Mucosa of stomach (tissue), 1 donor: ENCODE measurements at regions not wholly inside any gene's neighbourhood (a gene's known extent, or its start where the extent isn't known, plus 50 kb on each side); places are given as distances from the start of the nearest gene placed in this dataset.
"Not testable (repeated sequence)": the region's sequence is repeated elsewhere in the genome, so short reads cannot be mapped to it uniquely, and the experiment has no call there.

Source experiments
- H3K27me3 ChIP-seq: one replicate; pipeline ENCODE4 v1.7.0; 2013; ENCODE audit warnings: mild to moderate bottlenecking, low read length; ENCODE audit not compliant: control insufficient read depth, insufficient read depth
- H3K36me3 ChIP-seq: one replicate; pipeline ENCODE4 v1.7.0; 2013; ENCODE audit warnings: low read length; ENCODE audit not compliant: control insufficient read depth, insufficient read depth
- H3K4me1 ChIP-seq: one replicate; pipeline ENCODE4 v1.7.0; 2013; ENCODE audit warnings: mild to moderate bottlenecking, low read length; ENCODE audit not compliant: control insufficient read depth, insufficient read depth
- H3K4me3 ChIP-seq: one replicate; pipeline ENCODE4 v1.7.0; 2013; ENCODE audit warnings: low read length
- H3K9ac ChIP-seq: one replicate; pipeline ENCODE4 v1.7.0; 2013; ENCODE audit warnings: mild to moderate bottlenecking, low read length, moderate library complexity
- H3K9me3 ChIP-seq: one replicate; pipeline ENCODE4 v1.7.0; 2013; ENCODE audit warnings: mild to moderate bottlenecking, low read length, moderate library complexity; ENCODE audit not compliant: control insufficient read depth
- donor health status: Pancreatic carcinoma.

- Histone ChIP-seq H3K9me3 (no peaks in the 10 kb centered on the region), H3K27me3 (peaks cover 9% of the 10 kb centered on the region), H3K4me1 (peaks cover 48% of the 10 kb centered on the region), H3K4me3 (no peak overlapping the region), H3K9ac (no peak overlapping the region), H3K36me3 (no peaks in the 10 kb centered on the region)
These were observed 165.3 kb upstream of the GSE1 start for GRCh38 chr16:85447693-85448313.

GRCh38 chr16:85448557-85449190, 164.4 kb upstream of the GSE1 start:
- Histone ChIP-seq H3K36me3 (no peaks in the 10 kb centered on the region), H3K4me1 (peaks cover 57% of the 10 kb centered on the region), H3K9ac (peak overlapping the region; percentile 47), H3K4me3 (no peak overlapping the region), H3K9me3 (no peaks in the 10 kb centered on the region), H3K27me3 (peaks cover 12% of the 10 kb centered on the region)

DNA sequence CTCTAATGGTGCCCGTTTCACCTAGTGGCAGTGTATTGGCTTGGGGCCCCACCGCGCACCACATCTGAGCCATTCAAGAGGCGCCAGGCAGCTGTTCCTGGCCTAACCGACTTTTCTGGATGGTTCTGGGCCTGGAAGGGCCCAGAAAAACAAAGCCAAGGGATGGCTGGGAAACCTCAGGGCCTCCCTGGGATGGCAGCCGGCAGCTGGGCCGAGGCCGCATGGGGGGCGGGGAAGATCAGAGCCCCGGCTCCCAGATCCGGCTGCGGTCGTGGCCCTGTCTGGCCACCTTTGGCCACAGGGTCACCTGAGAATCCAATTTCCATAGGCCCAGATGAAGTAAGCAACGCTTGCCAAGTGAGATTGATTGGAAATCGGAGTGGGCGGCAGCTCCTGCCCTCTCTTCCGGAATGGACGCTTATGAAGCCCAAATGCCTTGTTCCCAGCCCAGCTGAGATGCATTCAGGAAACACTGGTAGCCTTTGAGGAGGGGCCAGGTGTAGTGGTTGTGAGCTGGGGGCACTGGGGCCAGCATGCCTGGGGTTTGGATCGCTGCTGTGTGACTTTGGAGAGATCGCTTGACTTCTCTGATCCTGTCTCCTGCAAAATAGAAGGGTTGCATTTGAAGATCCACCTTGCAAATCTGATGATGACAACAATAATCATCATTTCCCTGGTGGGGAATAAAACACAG, 163.8 kb upstream of the GSE1 start:
- Histone ChIP-seq H3K4me1 (peaks cover 58% of the 10 kb centered on the region), H3K36me3 (no peaks in the 10 kb centered on the region), H3K4me3 (no peak overlapping the region)

GRCh38 chr16:85449885-85450245, 163.3 kb upstream of the GSE1 start:
- Histone ChIP-seq H3K4me1 (peaks cover 53% of the 10 kb centered on the region), H3K4me3 (no peak overlapping the region), H3K27me3 (peaks cover 17% of the 10 kb centered on the region), H3K36me3 (no peaks in the 10 kb centered on the region), H3K9ac (peak overlapping the region; percentile 47), H3K9me3 (no peaks in the 10 kb centered on the region)

More for the DNA sequence above, 163.8 kb upstream of the GSE1 start:
- Histone ChIP-seq H3K9me3 (no peaks in the 10 kb centered on the region), H3K9ac (peak overlapping the region; percentile 47), H3K27me3 (peaks cover 12% of the 10 kb centered on the region)

DNA sequence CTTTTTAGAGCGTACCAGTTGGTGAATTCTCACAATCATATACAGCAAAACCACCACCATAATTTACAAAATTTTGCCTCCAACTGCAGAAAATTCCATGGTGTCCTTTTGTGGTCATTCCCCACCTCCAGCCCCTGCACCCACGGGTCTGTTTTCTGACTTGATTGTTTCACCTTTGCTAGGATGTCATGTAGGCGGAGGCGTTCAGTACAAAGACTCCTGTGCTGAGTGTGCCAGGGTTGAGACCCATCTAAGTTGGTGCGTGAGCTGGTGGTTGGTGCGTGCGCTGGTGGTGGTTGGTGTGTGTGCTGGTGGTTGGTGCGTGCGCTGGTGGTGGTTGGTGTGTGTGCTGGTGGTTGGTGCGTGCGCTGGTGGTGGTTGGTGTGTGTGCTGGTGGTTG, 162.0 kb upstream of the GSE1 start:
- H3K4me1 ChIP-seq, result peaks cover 42% of the 10 kb centered on the region
- H3K36me3 ChIP-seq, H3K4me3 ChIP-seq: not testable (repeated sequence)

DNA sequence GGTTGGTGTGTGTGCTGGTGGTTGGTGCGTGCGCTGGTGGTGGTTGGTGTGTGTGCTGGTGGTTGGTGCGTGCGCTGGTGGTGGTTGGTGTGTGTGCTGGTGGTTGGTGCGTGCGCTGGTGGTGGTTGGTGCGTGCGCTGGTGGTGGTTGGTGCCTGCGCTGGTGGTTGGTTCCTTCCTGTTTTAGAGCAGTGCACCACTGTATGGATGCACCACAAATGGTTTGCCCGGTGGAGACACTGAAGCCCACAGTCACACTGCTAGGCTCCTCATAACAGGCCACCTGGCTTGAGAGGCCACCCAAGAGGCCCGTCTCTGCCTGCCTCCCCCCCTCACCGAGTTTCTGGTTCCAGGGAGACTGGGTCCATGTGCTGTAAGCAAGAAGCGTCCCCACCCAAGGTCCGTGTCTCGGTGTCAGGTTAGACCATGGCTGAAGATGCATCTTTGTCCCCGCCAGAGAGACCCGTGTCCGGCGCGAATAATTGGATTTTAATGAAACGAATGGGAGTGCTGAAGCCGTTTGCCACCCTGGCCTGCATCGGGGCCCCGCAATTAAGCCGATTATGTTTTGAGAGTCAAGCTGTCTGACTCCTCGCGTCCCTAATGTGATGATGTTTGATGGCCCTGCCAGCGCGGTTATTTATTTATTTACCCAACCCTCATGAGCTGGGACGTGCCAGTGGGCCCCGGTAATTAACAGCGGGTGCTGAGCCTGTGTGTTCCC, 161.3 kb upstream of the GSE1 start:
- Histone ChIP-seq H3K36me3 (no peaks in the 10 kb centered on the region), H3K9me3 (no peaks in the 10 kb centered on the region), H3K9ac (no peak overlapping the region), H3K4me1 (peaks cover 39% of the 10 kb centered on the region), H3K4me3 (no peak overlapping the region), H3K27me3 (peaks cover 23% of the 10 kb centered on the region)

More for the DNA sequence above, 162.0 kb upstream of the GSE1 start:
- H3K9ac ChIP-seq, H3K9me3 ChIP-seq: not testable (repeated sequence)
- H3K27me3 ChIP-seq, result peaks cover 23% of the 10 kb centered on the region

DNA sequence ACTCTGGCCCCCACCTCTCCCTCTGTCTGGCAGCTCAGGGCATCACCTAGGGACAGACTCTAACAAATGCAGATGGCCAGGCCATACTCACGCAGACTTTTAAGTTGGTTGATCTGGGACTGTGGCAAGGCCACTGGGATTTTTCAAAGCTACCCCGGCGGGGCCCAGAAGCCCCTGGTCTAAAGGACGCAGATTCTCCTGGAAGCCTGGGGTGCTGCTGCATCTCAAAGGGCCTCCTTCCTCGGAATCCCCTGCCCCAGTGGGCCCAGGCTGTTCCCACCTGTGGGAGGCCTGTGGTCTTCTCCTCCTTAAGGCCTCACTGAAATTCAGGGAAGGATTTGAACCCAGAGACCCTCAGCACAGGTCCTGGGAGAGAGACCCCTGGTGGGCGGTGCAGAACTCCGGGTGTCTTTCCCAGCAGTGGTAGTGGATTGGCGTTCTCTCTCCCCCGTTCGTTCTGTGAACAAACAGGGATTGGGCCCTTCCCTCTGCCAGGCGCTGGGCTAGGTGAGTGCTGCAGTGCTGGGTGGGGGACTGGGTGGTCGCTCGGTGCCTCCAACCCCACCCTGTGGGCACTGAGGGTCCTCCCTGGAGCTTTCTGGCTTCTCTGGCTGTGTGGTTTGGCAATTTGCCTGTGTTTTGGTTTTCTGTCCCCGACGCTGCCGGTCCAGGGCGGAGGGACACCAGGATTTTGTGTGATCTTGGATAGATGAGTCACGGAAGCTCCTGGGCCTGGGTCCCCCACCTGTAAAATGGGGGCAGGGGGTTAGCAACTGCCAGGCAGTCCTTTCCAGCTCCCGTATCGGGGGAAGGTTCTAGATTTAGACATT, 160.5 kb upstream of the GSE1 start:
- Histone ChIP-seq H3K9ac (peak overlapping the region; percentile 47), H3K4me1 (peaks cover 35% of the 10 kb centered on the region), H3K27me3 (peaks cover 19% of the 10 kb centered on the region), H3K4me3 (no peak overlapping the region), H3K9me3 (no peaks in the 10 kb centered on the region), H3K36me3 (no peaks in the 10 kb centered on the region)

GRCh38 chr16:85453194-85453678, 159.9 kb upstream of the GSE1 start:
- Histone ChIP-seq H3K4me3 (no peak overlapping the region), H3K9me3 (no peaks in the 10 kb centered on the region), H3K9ac (peak overlapping the region; percentile 47), H3K27me3 (peaks cover 18% of the 10 kb centered on the region), H3K4me1 (peaks cover 34% of the 10 kb centered on the region), H3K36me3 (no peaks in the 10 kb centered on the region)

- Histone ChIP-seq H3K9me3 (no peaks in the 10 kb centered on the region), H3K4me1 (peaks cover 34% of the 10 kb centered on the region), H3K27me3 (peaks cover 15% of the 10 kb centered on the region), H3K9ac (no peak overlapping the region), H3K36me3 (no peaks in the 10 kb centered on the region), H3K4me3 (no peak overlapping the region)
These were observed 159.4 kb upstream of the GSE1 start for GRCh38 chr16:85453703-85454102.

DNA sequence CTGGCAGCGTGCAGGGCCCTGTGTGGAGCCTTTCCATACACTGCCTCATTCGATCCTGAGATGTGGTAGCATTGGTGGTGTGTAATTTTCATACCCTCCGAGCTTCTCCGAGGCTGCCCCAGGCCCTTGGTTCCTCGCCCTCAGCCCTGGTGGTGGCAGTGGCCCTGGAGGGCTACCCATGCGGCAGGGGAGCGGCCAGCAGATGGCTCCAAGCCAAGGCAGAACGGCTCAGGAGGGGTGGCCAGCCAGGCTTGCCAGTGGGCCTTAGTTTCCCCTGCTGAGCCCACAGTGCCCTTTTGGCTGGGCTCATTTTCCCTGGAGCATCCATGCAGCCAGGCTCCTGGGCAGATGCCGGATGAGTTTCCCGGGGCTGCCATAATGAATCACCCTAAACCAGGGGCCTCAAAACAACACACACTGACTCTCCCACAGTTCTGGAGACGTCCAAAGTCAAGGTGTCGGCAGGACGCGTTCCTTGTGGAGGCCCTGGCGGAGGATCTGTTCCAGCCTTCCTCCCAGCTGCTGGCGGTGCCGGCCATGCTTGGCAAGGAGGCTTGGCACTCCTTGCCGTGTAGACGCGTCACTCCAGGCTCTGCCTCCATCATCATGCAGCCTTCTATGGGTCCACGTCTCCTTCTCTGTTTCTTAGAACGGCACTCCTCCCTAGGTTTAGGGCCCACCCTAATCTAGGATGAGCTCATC, 158.8 kb upstream of the GSE1 start:
- peaks cover 34% of the 10 kb centered on the region for H3K4me1 ChIP-seq
- H3K27me3 ChIP-seq, result peaks cover 14% of the 10 kb centered on the region
- H3K4me3 ChIP-seq, result no peak overlapping the region
- H3K9me3 ChIP-seq, result no peaks in the 10 kb centered on the region
- no peaks in the 10 kb centered on the region for H3K36me3 ChIP-seq
- H3K9ac ChIP-seq, result no peak overlapping the region

DNA sequence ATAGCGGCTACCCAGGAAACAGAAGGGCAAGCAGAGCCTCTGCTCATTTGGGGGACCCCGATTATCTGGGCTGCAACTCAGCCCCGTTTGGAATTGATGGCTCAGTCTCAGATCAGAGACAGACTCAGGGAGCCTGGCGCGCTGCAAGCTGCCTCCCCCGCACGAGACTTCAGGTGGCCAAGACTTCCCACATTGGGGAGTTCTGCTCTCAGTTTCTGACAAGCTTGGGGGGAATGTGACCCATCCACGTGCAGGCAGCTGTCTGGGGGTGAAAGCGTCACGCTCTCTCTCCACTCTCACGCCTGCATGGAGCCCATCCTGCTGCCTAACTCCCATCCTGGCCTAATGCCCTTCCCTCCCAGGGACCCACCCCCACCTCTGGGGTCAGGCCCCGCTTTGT, 157.6 kb upstream of the GSE1 start:
- peaks cover 14% of the 10 kb centered on the region for H3K27me3 ChIP-seq
- no peak overlapping the region for H3K9ac ChIP-seq
- H3K4me1 ChIP-seq, result peaks cover 31% of the 10 kb centered on the region
- H3K9me3 ChIP-seq, result no peaks in the 10 kb centered on the region
- H3K36me3 ChIP-seq, result no peaks in the 10 kb centered on the region
- H3K4me3 ChIP-seq, result no peak overlapping the region
